ENCODE measurements at regions not wholly inside any gene's neighbourhood (a gene's known extent, or its start where the extent isn't known, plus 50 kb on each side); places are given as distances from the start of the nearest gene placed in this dataset.

GRCh38 chr2:104164721-104165252 is 689.1 kb upstream of the POU3F3 start:
- Histone ChIP-seq H3K4me3 (ENCODE audit: low read depth in 1 of 2, low read length in 2 of 2) (no peak overlapping the region), H3K79me2 (ENCODE audit: insufficient read depth, low read length) (no peaks in the 10 kb centered on the region), H3K27me3 (ENCODE audit: insufficient read depth, low read length, poor library complexity) (no peaks in the 10 kb centered on the region), H3K4me2 (ENCODE audit: insufficient read depth, low read length) (no peak overlapping the region), H3K9ac (ENCODE audit: low read depth, low read length) (no peak overlapping the region), H4K20me1 (ENCODE audit: insufficient read depth, low read length) (no peaks in the 10 kb centered on the region), H3K4me1 (ENCODE audit: insufficient read depth, low read length) (no peaks in the 10 kb centered on the region), H3K27ac (ENCODE audit: low read length) (no peak overlapping the region), H3K9me3 (ENCODE audit: insufficient read depth, low read length, severe bottlenecking) (no peaks in the 10 kb centered on the region), H3K36me3 (ENCODE audit: insufficient read depth, low read length) (no peaks in the 10 kb centered on the region), H2AFZ (ENCODE audit: low read depth, low read length) (no peak overlapping the region)
- ATAC-seq (ENCODE audit: insufficient read depth, low read depth) (no peak), DNase-seq (no peak)
- TF ChIP-seq CTCF (IDR thresholded peaks at IDR 0.05; ENCODE audit: borderline replicate concordance, extremely low read depth, low read length, poor library complexity, severe bottlenecking) (no peak), EZH2 (IDR thresholded peaks at IDR 0.05; ENCODE audit: borderline replicate concordance, low read depth, low read length, severe bottlenecking) (no peak)

GRCh38 chr2:104177179-104177578 is 676.7 kb upstream of the POU3F3 start:
- no peak for ATAC-seq (ENCODE audit: insufficient read depth, low read depth)
- Histone ChIP-seq H3K27me3 (ENCODE audit: insufficient read depth, low read length, poor library complexity) (no peaks in the 10 kb centered on the region), H3K4me3 (ENCODE audit: low read depth in 1 of 2, low read length in 2 of 2) (no peak overlapping the region), H3K79me2 (ENCODE audit: insufficient read depth, low read length) (no peaks in the 10 kb centered on the region), H3K4me2 (ENCODE audit: insufficient read depth, low read length) (no peak overlapping the region), H4K20me1 (ENCODE audit: insufficient read depth, low read length) (no peaks in the 10 kb centered on the region), H3K27ac (ENCODE audit: low read length) (no peak overlapping the region), H3K9ac (ENCODE audit: low read depth, low read length) (no peak overlapping the region), H3K4me1 (ENCODE audit: insufficient read depth, low read length) (no peaks in the 10 kb centered on the region), H3K9me3 (ENCODE audit: insufficient read depth, low read length, severe bottlenecking) (peaks cover 9% of the 10 kb centered on the region), H3K36me3 (ENCODE audit: insufficient read depth, low read length) (no peaks in the 10 kb centered on the region), H2AFZ (ENCODE audit: low read depth, low read length) (no peak overlapping the region)
- TF ChIP-seq CTCF (IDR thresholded peaks at IDR 0.05; ENCODE audit: borderline replicate concordance, extremely low read depth, low read length, poor library complexity, severe bottlenecking) = no peak
- TF ChIP-seq EZH2 (IDR thresholded peaks at IDR 0.05; ENCODE audit: borderline replicate concordance, low read depth, low read length, severe bottlenecking) = no peak
- no peak for DNase-seq

- TF ChIP-seq EZH2 (IDR thresholded peaks at IDR 0.05; ENCODE audit: borderline replicate concordance, low read depth, low read length, severe bottlenecking) (no peak), CTCF (IDR thresholded peaks at IDR 0.05; ENCODE audit: borderline replicate concordance, extremely low read depth, low read length, poor library complexity, severe bottlenecking) (no peak)
- Histone ChIP-seq H3K9ac (ENCODE audit: low read depth, low read length) (no peak overlapping the region), H2AFZ (ENCODE audit: low read depth, low read length) (no peak overlapping the region), H3K4me1 (ENCODE audit: insufficient read depth, low read length) (no peaks in the 10 kb centered on the region), H3K4me2 (ENCODE audit: insufficient read depth, low read length) (no peak overlapping the region), H3K27me3 (ENCODE audit: insufficient read depth, low read length, poor library complexity) (no peaks in the 10 kb centered on the region), H3K27ac (ENCODE audit: low read length) (no peak overlapping the region), H3K9me3 (ENCODE audit: insufficient read depth, low read length, severe bottlenecking) (peaks cover 10% of the 10 kb centered on the region), H3K79me2 (ENCODE audit: insufficient read depth, low read length) (no peaks in the 10 kb centered on the region), H4K20me1 (ENCODE audit: insufficient read depth, low read length) (no peaks in the 10 kb centered on the region), H3K4me3 (ENCODE audit: low read depth in 1 of 2, low read length in 2 of 2) (no peak overlapping the region), H3K36me3 (ENCODE audit: insufficient read depth, low read length) (no peaks in the 10 kb centered on the region)
- ATAC-seq (ENCODE audit: insufficient read depth, low read depth) = no peak
- DNase-seq = no peak
Observed at GRCh38 chr2:104179644-104180043, 674.3 kb upstream of the POU3F3 start.
